Activated CD4-positive, alpha-beta T cell treated with anti-CD3 and anti-CD28 coated beads, Interleukin-2, Interleukin-4, amounts not matched to agents 100 ng/mL and 50 ng/mL, durations not matched to agents 16 hours and 8 hours (primary cell): ENCODE measurements at regions not wholly inside any gene's neighbourhood (a gene's known extent, or its start where the extent isn't known, plus 50 kb on each side); places are given as distances from the start of the nearest gene placed in this dataset.

Experiments
- DNase-seq: peaks from one replicate; pipeline ENCODE4 v3.0.0-alpha.2; 2020; ENCODE audit warnings: low spot score

DNA sequence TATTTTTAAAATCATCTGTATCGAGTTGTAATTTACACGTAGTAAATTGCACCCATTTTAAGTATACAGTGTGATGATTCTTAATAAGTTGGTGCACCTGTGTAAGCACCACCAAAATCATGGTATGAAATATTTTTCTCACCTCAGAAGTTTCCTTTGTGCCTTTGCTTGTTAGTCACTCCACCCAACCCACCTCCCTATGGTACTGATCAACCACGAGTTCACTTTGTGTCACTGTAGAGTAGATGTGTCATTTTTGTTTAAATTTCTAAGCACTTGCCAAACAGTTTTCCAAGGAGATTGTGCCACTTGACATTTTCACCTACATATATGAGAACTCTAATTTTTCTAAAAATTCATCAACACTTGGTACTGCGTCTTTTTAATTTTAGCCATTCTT lies 806.5 kb downstream of the TLR4 start:
- no peak for DNase-seq

DNA sequence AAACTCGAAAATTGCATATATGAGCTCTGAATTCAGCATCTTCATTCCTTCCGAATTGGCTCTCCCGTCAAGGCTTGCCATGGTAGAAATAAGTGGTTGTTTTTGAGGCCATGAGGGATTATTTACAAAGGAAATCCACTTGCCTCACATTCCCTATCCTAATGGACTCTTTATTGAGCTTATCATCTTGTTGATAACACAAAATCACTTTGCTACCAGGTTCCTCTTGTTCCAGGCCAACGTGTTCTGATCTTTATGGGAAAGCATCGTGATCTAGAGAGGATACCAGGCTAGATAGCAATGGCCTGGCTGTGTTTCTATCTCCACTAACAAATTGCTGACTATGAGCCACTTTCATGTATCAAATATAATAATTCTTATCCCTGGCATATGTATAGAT lies 811.7 kb downstream of the TLR4 start:
- no peak for DNase-seq

DNA sequence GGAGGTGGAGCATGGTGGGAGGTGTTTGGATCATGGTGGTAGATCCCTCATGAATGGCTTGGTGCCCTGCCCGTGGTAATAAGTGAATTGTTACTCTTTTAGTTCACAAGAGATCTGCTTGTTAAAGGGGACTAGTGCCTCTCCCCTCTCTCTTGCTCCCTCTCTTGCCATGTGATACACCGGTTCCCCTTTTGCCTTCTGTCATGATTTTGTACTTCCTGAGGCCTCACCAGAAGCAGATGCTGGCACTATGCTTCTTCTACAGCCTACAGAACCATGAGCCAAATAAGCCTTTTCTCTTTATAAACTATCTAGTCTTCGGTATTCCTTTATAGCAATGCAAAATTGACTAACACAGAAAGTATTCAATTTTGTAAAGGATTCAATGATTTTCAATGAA lies 817.1 kb downstream of the TLR4 start:
- no peak for DNase-seq

DNA sequence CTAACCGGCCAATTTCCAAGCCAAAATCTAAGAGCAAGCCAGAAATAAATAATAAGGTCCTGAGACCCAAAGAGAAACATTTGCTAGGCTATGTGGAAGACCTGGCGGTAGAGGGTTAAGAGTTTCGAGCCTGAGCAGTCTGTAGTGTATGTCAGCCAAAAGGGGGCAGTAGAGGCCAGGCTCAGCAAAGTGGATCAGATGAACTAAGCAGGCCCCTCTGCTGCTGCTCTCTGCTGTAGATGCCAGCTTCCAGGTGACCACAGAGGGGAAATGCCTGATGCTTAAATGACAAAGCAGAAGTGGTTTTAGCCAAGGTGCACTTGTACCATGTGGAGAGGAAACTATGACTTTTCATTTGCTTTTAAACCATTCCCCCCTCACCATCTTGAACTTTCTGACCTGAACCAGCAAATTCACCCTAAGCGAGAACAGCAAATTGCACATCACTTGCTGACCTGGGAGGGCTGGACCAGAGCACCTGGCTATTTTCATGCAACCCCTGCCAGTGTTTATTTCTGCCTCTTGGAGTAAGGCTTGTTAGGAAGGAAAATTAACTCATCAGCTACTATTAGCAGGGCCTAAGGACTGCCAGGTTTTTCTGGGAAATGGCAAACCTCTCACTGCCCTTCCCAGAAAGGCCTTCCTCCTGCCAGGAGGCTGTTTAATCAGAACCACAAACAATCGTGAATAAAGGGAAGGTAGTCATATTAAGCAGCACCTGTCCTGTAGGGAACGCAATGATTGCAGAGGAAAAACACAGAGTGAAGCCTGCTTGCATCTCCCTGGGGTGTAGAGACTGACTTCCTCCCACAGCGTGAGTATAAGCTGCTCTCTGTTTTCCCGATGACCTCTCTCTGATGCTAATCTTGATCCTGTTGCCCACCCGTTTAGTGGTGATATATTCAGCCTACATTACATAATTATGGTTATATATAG lies 818.2 kb downstream of the TLR4 start:
- DNase-seq: peak; percentile 43

DNA sequence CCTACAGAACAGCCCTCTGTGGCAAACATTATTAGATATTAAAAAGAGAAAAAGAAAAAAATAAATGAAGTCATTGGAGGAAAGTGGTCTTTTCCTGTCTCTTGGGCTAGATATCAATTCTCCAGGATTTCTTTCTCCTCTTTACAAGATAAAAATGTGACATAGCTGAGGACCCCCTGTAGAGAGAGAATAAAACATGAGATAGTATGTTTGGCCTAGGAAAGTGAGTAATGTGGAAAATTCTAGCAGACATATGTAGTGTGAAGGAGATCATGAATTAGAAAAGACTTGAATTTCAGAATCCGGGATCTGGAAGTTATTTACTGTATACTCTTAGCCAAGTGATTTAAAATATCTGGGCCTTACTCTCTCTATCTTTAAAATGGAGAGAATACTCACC lies 823.1 kb downstream of the TLR4 start:
- no peak for DNase-seq

DNA sequence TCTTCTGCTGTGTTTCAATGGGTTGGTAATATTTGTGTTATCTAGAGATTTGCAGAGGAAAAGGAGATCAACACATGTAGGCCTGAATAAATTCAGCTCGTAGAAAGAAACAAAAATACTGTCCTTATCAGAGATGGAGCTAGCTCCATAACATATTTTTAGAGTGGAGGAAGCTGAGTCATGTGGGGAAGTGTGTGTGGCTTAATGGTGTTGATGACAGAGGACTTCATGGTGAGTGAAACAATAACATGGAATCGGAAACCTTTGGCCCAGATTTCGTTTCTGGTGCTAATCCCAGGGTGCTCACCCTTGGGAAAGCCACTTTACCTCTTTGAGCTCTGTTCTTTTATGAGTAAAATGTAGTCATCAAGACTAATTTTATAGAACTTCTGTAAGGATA lies 825.0 kb downstream of the TLR4 start:
- DNase-seq: no peak

DNA sequence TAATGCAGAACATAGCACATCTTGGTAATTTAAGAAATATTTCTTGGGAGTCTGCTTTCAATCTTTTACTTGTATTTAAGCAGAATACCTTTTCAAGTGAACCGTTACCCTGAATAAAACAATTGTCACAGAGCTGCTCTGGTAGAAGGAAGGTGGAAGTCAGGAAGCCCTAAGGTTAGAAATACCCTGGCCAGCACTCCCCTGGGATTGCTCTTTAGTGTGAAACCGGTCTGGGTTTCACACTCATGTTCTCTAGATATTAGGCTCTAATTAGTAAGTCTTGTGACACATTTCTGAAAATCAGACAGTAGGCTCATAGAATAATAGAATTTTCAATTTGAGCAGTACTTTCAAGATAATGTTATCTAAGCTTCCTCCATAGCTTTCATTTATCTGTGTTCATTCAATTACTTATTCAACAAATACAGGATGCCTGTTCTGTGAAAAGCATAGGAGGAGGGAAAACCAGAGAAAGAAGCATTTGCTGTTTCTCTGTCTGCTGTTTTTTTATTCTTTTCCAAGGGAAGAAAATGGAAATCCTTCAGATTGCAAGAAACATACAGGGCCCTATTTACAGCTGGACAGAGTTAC lies 825.5 kb downstream of the TLR4 start:
- DNase-seq: no peak

DNA sequence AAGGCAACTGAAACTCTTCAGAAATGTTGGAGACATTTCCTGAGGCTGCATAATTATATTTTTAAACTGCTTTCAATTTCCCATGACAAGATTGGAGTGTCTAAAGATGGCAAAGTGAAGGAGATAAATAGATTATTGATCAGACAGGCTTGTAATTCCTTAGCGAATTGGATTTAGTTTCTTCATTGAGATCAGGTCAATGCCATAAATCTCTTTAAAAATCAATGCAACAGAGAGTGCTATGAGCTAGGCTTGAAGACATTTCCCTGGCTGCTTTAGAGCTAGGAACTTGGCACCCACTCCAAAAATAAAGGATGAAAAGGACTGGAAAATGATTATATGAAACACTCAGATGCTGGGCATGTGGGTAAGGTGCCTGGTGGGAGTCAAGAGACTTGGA lies 828.4 kb downstream of the TLR4 start:
- DNase-seq: no peak

DNA sequence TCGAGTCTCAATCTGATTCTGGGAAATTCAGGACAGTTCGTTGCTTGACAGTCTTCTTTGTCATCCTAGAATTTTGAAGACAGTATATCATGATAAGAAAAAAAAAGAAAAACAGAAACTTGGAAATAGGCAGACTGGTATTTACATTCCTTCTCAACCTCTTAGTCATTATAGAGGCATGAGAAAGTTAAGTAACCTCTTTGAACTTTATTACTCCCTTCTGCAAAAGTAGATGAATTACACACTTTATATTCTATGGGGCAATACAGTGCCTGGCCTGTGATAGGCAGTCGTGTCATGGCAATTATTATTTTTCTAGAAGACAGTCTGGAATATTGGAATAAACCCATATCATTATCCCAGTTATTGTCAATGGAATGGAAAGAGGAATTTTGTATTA lies 828.9 kb downstream of the TLR4 start:
- no peak for DNase-seq

DNA sequence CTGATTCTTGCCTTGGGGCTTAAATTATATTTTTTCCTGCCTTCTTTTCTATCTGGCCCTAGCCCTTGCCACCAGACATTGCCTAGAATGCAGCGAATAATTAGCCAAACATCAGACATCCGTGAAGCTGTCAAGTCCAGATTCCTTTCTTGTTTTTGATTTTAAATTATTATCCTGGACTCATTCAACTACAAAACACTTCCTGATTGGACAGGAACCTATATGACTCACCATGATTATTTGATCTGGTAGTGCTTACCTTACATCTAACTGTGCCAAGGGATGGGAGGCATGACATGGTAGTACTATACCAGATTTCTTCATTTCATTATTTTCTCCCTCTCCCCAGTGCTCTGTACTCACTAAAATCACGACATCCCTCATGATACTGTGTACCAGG lies 829.6 kb downstream of the TLR4 start:
- DNase-seq: no peak

DNA sequence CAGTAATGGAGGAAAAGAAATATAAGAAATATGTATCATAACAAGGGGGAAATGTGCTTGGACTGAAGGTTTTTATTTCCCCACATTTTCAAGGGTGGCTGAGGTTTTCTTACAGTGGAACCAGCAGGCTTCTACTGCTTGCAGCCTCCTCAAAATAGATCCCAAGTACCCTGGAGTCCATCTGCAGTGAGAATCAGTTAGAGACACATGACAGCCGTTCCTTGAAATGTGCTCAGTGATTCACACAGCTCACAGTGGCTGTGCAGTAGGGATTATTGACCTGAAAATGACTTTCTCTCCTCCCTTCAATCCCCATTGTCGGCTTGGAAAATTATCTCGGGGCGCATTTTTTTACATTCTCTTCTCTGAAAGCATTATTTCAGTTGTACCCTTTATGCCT lies 832.0 kb downstream of the TLR4 start:
- DNase-seq: no peak

DNA sequence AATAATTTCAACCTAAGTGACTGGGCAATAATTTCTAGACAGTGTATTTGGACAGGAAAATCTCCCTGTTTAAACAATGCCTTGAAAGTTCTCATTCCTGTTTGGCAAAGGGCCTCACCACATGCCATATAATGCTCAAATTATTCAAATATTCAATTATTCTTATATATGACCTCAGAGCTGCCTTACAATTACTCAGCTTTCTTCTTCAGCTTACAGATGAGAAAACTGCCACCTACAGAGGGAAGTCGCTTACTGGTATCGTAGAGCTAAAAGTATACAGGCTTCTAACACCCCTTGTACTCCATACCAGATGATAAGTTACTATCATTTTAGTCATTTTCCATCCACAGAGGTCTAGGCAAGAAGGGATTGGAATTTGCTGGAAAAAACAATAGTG lies 830.3 kb downstream of the BRINP1 start:
- no peak for DNase-seq

DNA sequence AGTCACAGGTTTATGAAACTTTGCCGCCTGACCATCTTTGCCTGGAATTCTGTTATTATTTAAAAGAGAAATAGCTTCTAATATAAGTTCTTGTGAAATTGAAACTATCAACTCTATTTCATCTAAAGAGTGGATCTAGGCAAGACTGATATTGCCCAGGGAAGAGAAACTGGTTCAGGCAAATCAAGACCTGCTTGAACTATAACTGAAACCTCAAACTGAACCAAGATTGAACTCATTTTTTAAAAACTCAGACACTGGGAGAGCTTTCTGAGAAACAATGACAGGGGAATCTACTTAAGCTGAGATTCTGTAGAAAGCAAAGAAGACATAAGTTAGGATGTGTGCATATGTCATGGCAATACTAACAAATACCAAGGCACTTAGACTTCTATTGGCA lies 815.8 kb downstream of the BRINP1 start:
- no peak for DNase-seq

DNA sequence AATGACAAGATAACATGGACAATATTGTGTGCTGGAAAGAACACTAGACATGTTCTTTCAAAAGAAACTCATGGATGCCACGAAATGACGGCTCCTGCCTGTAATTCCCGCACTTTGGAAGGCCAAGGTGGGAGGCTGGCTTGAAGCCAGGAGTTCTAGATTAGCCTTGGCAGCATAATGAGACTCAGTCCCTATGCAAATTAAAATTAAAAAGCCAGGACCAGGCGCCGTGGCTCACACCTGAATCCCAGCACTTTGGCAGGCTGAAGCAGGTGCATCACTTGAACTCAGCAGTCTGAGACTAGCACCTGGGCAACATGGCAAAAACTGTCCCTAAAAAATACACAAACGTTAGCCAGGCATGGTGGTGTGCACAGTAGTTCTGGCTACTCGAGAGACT lies 814.2 kb downstream of the BRINP1 start:
- DNase-seq: no peak

DNA sequence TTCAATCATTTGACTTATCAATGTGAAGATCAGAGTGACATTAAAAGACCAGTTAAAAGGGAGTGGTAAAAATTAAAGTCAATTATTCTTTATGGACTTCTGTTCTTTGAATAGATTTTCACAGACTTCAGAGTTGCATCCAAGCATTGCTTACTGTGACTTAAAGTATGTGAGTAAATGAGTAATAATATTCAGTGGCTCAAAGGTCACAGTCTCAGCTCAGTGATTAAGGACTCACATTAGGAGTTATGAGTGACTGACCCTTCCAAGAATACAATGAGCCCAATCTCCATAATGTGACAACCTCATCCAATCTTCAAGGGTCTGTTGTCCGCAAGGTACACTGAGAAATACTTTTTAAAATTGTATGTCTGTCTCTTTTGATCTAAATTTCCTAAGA lies 811.2 kb downstream of the BRINP1 start:
- no peak for DNase-seq

DNA sequence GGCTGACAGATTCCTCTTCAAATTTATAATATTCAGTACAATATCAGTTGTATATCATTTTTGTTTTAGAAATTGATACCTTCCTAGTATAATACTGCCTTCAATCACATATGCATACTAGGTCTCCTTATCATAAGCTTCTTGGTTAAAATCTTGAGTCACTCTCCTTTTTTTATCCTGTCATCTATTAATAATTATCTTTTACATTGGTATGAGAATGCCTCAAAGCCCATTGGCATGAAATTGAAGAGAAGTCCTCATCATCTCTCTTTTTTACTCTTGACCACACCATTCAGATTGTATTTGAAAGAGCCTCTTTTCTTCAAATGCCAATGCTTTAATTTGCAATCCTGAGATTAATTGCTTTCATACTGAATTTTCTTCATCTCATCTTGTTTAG lies 810.3 kb downstream of the BRINP1 start:
- no peak for DNase-seq

DNA sequence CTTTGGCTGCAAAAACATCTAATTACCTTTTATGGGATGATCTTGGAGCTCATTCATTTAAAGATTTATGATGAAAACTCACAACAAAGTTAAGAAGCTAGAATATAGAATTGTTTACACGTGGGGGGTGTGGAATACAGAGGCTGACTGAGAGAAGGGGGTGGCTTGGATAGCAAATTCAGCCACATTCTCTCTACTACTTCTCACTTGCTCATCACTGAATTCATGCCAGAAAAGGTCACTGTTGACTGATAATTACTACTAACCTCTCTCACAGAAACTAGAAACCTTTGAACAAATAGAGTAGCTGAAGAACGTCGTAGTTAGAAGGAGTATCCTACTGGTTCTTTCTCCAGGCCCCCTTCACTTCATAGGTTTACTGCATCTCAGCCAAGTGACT lies 808.2 kb downstream of the BRINP1 start:
- DNase-seq: no peak

DNA sequence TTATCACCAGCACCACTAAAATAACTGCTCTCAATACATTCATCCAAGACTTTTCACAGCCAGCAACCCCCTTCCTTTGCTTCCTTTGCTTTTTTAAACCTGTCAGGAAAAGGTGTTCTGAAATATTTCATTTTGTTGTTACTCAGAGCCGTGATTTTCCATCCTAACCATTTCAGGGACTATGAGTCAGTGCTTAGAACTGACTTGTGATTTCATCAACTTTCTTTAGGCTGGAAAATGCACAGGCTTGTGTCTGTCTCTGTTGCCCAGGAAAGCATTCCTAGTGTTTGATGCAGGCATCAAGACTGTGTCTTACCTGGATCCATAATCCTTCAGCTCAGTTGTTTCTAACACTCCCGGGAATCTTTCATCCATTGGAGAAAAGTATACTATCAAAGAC lies 805.6 kb downstream of the BRINP1 start:
- no peak for DNase-seq

DNA sequence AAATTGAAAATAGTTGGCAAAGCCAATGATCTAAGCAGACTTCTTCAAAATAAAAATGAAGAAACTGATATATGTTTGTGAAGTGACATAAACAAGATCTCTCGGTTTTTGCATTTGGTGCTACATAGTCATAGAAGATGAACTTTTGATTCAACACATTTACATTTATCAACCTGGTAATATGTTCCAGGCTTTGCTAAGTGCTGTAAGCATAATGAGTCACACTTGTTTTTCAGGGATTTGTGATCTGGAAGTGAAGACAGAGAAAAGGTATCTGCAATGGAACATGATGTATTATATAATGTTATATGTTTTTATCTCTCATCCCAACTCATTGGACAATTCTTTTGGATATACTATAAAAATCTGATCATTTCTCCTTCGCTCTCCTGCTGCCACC lies 801.4 kb downstream of the BRINP1 start:
- no peak for DNase-seq

DNA sequence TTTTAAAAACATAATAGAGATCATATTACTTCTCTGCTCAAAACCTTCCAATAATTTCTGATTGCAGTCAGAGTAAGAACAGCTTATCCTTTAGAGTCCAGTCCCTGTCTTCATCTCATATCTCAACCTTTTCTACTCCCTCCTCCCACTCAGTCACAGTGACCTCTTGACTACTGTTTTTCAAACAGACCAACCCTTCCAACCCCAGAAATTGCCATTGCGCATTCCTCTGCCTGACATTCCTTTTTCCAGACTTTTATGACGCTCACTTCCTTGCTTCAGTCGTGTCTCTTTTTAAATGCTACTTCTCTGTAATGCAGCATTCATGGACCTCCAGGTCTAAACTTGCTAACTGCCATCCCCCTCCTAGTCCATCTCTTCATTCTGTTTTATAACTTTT lies 800.5 kb downstream of the BRINP1 start:
- no peak for DNase-seq

DNA sequence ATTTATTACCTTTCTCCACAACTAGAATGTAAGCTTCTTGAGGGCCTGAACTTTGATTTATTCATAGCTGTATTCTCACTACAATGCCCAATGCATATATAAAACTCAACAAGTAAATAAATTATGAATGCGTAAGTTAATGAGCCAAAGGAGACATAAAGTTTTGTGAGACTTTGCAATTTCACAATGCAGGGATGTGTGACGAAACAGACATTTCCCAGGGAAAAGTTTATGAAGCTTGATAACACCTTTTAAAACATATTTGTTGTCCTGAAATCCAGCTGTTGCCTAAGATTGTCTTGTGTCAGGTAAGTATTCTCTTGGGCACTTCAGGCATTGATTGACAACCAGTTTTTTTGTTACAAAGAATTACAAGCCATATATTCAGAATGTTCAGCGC lies 800.1 kb downstream of the BRINP1 start:
- DNase-seq: no peak

DNA sequence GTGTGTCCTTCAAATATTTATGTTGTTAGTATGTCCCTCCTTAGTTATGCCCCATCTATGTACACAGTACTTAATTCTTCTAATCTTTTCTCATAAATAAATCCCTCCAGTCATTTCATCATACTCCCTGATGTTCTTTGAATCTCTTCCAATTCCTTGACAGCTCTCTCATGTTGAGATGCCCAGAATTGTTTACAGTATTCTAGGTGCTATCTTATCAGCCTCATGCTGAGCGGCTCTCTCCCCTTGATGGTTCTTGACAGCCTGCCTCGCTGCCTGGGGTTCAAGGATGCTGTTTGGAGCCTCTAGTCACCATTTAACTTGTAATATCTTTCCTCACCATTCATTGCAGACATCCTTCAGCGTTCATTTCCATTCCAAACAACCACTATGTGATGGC lies 799.2 kb downstream of the BRINP1 start:
- no peak for DNase-seq

DNA sequence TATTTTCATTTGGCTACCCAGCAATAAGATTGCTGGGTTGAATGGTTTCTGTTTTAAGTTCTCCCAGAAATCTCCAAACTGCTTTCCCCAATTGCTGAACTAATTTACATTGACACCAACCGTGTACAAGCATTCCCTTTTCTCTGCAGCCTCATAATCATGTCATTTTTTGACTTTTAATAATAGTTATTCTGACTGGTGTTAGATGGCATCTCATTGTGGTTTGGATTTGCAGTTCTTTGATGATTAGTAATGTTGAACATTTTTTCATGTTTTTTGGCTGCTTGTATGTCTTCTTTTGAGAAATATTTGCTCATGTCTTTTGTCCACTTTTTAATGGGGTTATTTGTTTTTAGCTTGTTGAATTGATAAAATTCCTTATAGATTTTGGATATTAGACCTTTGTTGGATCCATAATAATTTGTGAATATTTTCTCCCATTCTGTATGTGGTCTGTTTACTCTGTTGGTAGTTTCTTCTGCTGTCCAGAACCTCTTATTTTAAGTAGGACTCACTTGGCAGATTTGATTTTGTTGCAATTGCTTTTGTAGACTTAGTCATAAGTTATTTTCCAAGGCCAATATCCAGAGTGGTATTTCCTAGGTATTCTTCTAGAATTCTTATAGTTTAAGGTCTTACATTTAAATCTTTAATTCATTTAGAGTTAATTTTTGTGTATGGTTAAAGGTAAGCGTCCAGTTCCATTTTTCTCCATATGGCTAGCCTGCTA lies 793.7 kb downstream of the BRINP1 start:
- DNase-seq: no peak
